Epithelial cell of esophagus (primary cell): ENCODE measurements at regions not wholly inside any gene's neighbourhood (a gene's known extent, or its start where the extent isn't known, plus 50 kb on each side); places are given as distances from the start of the nearest gene placed in this dataset.
A peak's percentile ranks its signal among the peaks of the same experiment; 100 is the strongest.

Experiments used
- DNase-seq: peaks from one replicate; pipeline ENCODE4 v3.0.0; 2010; ENCODE audit warnings: low read depth
- H3K4me3 ChIP-seq: 2 replicates; pipeline ENCODE4 v1.5.1; 2011; ENCODE audit warnings: mild to moderate bottlenecking, low read length, control low read depth
- CTCF ChIP-seq: IDR thresholded peaks from 2 replicates; pipeline ENCODE4 v1.5.1; 2011; ENCODE audit warnings: low read depth, mild to moderate bottlenecking, low read length, control low read depth, inconsistent platforms; ENCODE audit not compliant: insufficient read depth; ENCODE audit errors: missing control alignments

GRCh38 chr17:33371377-33371776 lies 78.3 kb upstream of the ASIC2 start:
- no peak overlapping the region for H3K4me3 ChIP-seq
- TF ChIP-seq CTCF, result no peak
- peak; percentile 27 for DNase-seq

GRCh38 chr17:33373273-33373672 lies 80.2 kb upstream of the ASIC2 start:
- no peak for DNase-seq
- no peak for TF ChIP-seq CTCF
- H3K4me3 ChIP-seq, result no peak overlapping the region

GRCh38 chr17:33375103-33375502 lies 82.0 kb upstream of the ASIC2 start:
- TF ChIP-seq CTCF, result no peak
- no peak overlapping the region for H3K4me3 ChIP-seq
- DNase-seq, result no peak

- no peak overlapping the region for H3K4me3 ChIP-seq
- TF ChIP-seq CTCF, result no peak
- DNase-seq, result no peak
Observed at GRCh38 chr17:33375783-33376182, 82.7 kb upstream of the ASIC2 start.

GRCh38 chr17:33377837-33378595 lies 84.9 kb upstream of the ASIC2 start:
- no peak for DNase-seq
- TF ChIP-seq CTCF, result no peak
- no peak overlapping the region for H3K4me3 ChIP-seq

- TF ChIP-seq CTCF, result no peak
- DNase-seq, result no peak
- no peak overlapping the region for H3K4me3 ChIP-seq
Observed at GRCh38 chr17:33381201-33381600, 88.1 kb upstream of the ASIC2 start.

- DNase-seq, result no peak
- H3K4me3 ChIP-seq, result no peak overlapping the region
- TF ChIP-seq CTCF, result no peak
Observed at GRCh38 chr17:33383488-33384023, 90.5 kb upstream of the ASIC2 start.
